GM19452 (cell line): ENCODE measurements at regions not wholly inside any gene's neighbourhood (a gene's known extent, or its start where the extent isn't known, plus 50 kb on each side); places are given as distances from the start of the nearest gene placed in this dataset.

Experiments used
- ATAC-seq: cut with Tn5 transposase; IDR thresholded peaks from one replicate; pipeline ENCODE4 v1.9.1; 2021; ENCODE audit not compliant: unreplicated experiment

DNA sequence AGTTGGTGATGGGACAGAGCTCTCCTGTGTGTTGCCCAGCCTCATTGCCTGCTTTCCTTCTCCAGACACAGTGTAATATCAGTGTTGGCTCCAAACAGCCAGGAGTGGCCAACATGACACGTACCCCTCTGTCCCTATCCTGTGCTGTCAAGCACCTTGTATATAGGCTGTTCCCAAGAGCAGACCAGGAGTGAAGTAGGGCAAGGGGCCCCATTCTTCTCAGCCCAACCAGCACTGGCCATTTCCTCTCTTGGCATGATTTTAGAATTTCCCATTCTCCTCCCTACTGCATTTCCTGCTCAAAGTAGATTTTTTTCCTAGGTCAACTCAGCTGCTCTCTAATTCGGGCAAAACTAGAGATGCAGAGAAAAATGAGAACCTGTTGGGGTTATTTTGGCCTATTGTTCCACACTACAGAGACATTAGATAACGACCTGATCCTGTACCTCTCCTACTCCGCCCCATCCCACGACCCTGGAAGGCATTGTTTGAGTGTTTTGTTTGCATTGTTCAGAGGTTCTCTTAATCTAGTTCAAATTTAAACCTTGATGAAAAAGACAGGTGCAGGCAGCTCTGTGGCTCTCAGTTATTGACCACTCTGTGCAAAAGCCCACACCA is 95.6 kb downstream of the RASSF10 start:
- no peak for ATAC-seq

DNA sequence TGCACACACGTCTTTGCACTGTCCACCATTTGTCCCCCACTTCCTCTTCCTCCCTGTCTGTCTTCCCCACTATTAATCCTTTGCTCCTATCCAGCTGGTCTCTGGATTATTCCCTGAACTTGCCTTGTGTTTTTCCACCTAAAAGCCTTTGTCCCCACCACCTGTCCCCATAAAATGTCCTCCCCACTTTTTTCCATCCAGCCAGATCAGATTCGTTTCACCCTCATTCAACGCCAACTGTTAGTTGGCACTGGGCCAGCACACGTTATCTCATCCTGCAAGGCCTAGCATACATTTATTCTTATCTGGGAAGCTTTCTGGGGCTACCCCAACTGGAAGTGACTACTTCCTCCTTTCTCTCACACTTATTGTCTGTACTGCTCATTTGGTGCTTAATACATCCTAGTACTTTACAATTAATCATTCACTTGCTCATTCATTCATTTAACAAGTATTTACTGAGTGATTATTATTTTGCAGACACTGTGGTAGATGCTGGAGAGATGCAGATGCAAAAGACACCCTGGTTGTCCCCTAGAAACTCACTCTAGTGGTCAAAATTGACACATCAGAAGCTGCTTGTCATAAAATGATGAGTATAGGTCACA is 96.2 kb downstream of the RASSF10 start:
- peak; percentile 73 for ATAC-seq

DNA sequence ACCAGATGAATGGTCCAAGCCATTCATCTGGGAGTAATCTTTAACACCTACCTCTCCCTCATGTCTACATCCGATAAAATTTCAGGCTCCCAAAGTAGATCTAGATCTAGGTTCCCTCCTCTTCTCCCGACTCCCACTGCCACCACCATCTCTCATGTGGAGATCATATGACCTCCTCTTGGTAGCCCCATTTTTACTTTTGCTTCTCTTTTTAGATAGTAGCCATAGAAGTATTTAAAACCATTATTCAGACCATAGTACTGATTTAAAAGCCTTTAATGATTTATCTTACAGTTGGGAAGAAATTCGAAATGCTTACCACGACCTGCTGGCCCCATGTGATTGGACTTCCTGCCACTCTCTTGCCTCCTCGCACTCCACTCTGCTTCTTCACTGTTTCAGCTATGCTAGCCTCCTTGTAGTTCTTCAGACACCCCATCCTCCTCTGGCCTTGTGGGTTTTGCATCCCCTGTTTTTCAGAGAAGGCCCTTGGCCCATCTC is 98.5 kb downstream of the RASSF10 start:
- ATAC-seq = no peak

DNA sequence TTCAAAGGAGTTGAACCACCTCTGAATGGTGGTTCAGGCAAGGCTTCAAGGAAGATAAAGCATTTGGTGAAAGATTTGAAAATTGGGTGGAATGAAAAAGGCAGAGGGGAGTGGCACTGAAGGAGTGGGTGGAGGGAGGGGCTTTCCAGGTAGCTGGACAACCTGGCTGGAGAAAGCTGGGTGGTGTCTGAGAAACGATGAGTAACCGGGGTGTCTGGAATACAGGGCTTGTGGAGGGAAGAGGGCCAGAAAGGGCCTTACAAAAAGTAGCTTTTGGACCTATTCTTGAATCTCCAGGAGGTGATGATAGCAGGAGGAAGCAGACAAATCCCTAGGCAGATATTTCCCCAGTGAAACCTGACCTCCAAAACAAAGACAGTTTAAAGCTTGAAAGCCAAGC is 99.3 kb downstream of the RASSF10 start:
- no peak for ATAC-seq

DNA sequence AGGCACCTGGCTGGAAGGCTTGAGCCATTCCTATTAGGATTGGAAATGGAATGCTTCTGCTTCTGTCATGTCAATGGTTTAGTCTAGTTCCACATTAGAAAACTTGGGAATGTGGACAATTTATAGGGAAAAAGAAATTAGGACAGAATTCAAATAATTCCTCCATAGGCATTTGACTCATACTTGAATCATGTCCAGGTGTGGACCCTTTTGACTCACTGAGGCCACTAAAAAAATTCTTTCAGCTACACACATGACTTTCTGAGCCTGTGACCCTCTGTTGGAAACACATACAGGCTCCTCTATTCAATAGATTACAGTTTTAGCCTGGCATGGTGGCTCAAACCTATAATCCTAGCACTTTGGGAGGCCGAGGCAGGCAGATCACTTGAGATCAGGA is 100.5 kb downstream of the RASSF10 start:
- ATAC-seq = no peak

DNA sequence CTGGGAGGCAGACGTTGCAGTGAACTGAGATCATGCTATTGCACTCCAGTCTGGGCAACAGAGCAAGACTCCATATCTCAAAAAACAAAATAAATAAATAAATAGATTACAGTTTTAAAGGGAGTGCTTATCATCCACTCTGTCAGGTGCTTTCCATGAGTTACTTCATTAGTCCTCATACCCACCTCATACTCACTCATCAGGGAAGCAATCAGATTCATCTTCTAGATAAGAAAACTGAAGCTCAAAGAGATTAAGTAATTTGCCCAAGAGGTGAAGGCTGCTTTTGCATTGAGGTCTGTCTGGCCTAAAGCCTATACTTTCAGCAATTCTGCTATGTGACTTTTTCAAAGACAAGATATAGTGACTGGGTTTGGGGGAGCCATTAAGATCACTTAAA is 101.0 kb downstream of the RASSF10 start:
- no peak for ATAC-seq

DNA sequence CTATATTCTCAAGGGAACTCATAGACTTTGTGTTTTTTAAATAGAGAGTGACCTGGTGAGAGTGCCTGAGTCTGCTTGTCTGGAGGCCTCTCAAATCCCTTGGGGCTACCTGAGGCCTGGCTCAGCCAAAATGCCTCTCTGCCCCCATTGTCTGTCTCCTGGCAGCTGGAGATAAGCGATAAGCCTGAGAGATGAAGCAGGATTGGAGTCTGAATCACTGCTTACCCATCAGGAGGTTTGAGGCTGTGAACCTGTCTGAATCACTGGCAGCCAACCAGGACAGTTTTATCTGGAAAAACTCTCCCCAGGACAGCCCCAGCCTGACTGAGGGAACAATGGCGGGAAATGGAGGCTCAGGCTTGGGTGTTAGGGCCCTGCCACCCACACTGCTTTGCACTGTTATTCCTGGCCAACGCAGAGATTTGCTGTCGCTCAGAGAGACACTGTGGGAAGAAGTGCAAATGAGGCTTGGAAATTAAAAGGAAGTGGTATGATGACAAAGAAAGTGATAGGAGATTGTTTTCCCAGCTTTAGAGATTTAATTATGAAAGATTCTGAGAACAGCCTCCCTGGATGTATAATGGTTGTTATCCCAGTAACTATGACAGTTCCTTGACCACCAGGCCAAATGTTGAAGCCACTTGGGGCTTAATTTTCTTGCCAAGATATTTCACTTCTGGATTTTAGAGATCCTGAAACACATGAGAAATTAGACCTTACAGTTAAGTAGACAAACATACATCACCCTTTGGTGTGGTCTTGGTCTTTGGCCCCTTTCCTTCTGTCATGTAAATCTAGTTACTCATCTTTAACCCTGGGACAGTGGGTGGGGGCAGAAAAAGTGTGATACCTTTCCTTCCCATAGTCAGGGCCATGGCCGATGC is 102.1 kb downstream of the RASSF10 start:
- no peak for ATAC-seq

DNA sequence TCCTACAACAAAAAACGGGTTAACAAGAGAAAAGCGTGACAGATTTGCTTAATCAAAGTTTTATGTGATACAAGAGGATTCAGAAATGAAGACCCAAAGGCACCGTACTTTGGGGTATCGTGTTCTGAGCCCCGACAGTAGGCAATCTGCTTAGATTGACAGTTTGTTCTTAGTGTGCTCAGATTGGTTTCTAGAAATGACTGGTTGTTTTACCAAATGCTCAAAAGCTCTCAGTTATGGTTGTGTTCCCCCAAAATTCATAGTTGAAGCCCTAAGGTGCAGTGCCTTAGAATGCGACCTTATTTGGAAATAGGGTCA is 102.7 kb downstream of the RASSF10 start:
- no peak for ATAC-seq

DNA sequence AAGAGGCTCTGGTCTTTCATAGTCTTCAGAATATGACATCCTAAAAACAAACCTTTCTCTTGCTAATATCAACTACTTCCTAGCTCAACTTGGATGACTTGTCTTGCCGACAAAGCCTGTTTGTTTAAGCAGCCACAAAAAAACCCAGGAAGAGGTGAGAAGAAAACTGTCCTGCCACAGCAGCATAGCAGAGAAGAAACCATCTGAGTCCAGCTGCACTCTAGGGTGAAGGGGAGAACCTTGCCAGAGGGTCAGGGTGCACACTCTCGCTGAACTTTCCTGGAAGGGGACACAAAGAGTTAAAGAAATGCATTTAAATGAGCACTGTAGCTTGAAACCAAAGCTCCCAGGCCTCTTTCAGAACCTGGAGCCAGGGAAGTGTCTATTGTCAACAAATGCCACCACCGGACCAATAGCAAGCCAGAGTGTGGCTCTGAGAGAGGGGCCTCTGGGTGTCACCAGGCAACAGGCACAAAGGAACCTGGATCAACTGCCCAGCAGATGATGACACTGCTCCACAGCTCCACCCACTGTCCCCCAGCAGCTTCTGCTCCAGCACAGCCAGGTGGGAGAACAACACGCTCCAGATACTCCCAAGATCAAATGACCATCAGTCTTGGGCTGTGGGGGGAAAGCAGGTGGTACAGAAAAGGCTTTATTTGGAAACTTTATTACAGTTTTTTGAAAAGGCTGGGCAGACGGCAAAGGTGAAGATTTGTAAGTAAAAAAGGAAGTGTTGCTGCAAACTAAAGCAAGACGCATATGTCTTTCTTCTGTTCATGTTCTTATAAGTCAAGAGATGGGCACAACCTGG is 105.7 kb downstream of the RASSF10 start:
- no peak for ATAC-seq

DNA sequence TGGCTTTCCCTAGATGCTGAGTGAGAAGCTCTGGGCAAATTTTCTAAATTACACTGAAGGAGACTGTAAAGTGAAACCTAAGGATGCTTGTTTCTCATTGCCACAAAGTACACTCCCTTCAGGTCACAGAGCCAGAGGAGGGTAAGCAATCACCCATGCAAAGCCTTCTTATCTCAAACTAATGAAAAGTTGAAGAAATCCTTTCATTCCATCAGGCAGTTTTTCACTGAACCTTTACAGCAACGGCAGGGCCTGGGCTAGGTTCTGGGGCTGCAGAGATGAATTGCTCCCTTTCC is 106.2 kb downstream of the RASSF10 start:
- ATAC-seq = no peak

DNA sequence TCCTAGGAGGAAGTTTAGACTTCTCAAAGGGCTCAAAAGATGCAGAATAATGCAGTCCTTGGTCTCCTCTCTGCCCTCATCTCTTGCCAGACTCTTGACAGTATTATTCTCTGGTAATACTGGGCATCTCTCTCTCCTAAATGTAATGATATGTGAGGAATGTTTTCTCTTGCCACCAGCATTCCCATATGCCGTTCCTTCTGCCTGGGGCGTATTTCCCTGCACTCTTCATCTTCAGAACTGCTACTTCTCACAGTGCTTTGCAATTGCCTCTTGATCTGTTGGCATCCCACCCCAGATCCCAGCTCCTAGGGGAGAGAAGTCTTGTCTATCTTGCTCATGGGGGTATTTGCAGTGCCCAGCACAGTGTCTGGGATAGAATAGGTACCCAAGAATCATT is 107.4 kb downstream of the RASSF10 start:
- no peak for ATAC-seq

DNA sequence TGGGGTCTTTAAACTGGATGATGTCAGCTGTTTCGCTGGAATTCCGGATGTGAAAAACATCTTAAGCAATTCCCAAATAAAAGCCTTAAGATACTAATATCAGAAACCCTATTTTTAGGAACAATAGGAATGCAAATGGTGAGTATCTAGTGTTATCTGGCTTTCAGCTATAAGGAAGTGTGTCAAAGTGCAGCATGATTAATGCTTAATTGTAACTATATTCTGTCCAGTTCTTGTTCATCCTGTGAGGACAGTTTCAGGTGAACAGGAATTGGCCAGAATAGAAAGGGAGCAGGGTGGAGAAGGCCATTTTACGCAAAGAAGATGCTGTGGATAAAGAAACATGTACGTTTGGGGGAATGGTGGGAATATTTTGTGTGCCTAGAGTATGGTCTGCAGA is 108.2 kb downstream of the RASSF10 start:
- no peak for ATAC-seq

DNA sequence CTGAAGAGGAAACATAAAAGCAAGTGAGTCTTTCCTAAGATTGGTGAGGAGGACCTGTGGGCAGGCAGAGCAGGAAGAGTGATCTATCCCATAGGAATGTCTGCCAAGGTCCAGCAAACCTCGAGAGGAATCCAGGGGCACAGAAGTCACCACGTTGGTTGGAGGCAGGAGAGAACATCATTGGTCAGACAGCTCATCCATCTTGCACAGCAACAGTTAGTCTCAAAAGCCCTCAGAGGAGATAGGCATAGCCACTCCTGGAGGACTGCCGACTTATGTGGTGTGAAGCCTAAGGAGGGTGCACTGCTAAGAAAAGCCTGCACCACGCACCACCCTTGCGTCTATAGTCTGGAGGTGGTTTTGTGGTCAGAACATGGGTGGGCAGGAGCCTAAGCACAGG is 109.1 kb downstream of the RASSF10 start:
- ATAC-seq = no peak

DNA sequence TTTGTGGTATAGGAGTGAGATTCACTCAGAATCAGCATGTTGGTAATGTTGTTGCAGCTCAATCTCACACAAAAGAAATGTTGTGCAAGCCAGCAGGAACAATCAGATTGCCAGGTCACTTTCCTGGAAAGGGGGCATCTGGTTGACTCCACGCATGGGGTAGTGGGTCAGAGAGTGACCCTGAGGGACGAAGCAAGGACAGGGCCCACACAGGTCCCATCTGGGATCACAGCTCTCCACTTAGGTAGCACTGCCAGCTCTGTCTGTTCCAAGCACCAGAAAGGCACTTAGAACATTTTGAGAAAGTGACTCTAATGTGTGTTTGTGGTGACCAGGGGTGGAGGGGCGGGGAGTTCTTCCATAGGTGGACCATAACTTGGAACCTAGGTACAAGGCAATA is 109.5 kb downstream of the RASSF10 start:
- ATAC-seq = no peak

DNA sequence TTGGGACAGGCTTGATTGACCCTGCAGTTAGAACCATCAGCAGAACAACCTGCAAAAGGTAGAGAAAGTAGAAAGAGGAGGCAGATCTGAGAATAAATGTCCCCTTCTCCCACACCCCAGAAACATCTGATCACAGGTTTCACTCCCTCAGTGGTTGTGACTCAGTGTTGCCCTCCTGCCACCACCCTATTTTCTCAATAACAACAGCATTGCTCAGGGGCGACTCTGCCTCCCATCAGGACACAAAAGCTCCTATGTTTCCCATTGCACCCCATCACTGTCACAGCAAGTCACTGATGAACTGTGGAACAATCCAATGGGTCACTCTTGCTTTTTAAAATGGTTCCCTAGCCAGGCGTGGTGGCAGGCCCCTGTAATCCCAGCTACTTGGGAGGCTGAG is 110.2 kb downstream of the RASSF10 start:
- ATAC-seq = no peak

DNA sequence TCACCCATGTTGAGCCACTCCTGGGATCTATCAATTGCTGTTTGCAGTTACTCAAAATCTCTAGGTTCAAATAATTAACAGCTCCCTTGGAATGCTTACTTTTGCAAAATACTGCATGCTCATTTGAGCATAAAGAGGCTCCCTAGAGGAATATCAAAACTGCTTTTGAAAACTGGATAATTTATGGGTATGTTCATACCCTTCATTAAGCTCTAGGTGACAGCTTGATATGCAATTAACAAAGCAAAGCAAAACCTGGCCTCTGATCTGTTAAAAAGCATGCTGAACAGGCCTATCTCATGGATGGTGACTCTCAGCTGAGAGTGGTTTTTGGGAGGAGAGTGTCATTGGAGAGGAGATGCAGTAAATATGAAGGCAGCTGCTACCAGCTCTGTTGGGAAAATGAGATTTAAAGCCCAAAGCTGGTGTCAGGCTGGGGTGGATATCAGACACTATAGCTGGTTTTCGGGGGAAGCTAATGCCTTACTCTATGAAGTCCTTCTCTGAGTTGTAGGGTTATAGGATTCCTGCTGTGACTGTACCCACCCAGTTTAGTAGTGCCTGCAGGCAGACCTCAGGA is 110.9 kb downstream of the RASSF10 start:
- ATAC-seq = no peak

DNA sequence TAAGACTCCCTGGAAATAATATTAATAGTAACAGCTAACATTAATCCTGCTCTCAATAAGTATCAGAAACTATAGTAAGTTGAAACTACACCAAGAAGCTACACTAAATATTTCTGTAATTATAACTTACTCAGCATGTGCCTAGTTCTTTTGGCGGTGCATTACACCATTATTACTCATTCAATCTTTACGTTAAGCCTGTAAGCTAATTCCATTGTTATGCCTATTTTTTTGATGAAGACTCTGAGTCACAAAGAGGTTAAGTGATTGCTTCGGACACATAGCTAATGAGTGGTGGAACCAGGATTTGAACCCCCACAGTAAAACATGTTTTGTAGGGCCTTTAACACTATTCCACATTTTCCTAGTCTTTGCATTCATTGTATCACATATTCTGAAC is 111.6 kb downstream of the RASSF10 start:
- ATAC-seq = no peak

DNA sequence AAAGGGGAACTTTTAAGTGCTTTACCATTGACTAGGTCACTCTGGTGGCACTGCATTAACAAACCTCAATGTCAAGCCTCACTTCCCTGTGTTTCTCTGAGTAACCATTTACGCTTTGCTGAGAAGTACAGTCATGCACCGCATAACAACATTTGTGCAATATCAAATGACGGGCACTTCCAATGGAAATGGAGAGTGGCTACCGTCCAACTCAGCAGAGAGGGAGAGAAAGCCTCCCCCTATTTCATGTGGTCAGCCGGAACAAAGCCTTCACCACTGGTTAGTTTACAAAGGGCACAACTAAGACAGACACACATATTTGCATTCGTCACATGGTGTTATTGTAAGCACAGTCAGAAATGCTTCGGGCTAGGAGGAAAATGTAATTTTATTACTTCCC is 117.3 kb downstream of the RASSF10 start:
- no peak for ATAC-seq

DNA sequence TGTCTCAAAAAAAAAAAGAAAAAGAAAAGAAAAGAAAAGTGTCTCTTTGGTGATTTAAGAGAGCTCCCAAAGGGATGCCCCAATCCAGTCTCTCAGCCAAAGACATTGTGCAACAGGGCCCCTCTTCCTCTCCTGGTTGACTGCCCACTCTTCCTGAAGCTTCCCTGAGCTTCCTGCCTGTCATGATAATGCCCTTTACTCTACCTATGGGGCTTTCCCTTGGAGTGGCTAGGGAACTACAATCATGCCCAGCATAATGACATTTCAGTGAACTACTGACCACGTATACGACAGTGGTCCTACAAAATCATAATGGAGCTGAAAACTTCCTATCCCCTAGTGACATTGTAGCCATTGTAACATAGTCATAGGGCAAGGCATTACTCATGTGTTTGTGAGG is 118.0 kb downstream of the RASSF10 start:
- ATAC-seq = no peak

DNA sequence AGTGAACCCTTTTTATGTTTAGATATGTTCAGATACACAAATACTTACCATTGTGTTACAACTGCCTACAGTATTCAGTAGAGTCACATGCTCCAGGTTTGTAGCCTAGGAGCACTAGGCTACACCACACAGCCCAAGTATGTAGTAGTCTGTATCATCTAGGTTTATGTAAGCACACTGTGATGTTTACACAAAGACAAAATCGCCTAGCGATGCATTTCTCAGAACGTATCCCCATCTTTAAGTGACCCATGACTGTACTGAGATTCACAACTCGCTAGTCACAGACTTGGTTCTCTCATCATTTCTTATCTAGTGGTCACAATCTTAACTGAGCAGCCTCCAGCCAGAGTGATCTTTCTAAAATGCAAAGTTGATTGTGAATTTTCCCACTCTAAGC is 119.2 kb downstream of the RASSF10 start:
- ATAC-seq = no peak

DNA sequence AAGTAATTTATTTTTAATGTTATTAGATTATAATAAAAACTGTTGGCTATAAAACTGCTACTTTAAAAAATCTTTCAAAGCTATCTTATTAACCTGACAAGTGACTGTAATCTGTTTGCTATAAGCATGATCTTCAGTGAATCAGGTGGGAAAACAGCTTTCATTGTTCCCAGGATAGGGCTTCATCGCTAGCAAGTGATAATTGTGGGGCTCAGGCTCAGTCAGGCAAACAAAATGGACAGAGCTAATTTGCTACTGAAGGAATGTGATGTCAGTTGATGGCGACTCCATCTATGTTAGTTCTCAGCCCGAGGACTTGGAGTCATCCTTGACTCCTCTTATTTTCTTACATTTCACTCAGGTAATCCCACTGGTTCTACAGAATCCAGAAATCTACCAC is 125.0 kb downstream of the RASSF10 start:
- ATAC-seq = no peak
